Endometrial microvascular endothelial cells (primary cell): ENCODE measurements at regions not wholly inside any gene's neighbourhood (a gene's known extent, or its start where the extent isn't known, plus 50 kb on each side); places are given as distances from the start of the nearest gene placed in this dataset.

Experiments used
- in situ Hi-C: cut with HindIII; loops from 2 replicates; pipeline ENCODE4 v1.10.0; 2017; ENCODE audit warnings: low sequenced_read_pairs, low pct_unique_long_range_greater_than_20kb; ENCODE audit errors: inconsistent ontology term

DNA sequence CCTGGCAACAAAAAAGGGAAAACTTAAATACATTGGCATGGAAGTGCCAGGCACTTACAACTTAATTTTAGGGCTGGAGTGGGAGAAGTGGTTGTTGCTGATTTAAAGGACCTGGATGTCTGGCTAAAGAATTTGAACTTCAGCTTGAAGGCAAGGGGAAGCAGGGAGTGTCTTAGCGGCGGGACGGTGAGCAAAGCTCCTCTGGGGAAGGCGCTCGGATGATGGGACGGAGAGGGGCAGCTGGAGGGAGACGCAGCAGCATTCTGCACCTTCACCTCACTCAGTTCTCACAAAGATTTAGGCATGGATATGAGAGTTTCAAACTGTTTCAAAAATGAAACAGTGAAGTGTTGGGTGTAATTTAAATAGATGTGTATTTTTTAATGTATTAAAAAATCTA is 967.1 kb downstream of the BRD1 start:
- in situ Hi-C loops = no loop called here

DNA sequence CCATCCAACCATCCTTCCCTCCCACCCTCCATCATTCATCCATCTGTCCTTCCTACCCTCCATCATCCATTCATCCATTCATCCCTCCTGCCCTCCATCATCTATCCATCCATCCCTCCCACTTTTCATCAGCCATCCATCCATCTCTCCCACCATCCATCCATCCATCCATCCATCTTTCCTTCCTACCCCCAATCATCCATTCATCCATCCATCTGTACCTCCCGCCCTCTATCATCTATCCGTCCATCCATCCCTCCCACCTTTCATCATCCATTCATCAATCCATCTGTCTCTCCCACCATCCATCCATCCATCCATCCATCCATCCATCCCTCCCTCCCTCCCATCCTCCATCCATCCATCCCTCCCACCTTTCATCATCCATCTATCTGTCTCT is 968.8 kb downstream of the BRD1 start:
- in situ Hi-C loops = no loop called here

DNA sequence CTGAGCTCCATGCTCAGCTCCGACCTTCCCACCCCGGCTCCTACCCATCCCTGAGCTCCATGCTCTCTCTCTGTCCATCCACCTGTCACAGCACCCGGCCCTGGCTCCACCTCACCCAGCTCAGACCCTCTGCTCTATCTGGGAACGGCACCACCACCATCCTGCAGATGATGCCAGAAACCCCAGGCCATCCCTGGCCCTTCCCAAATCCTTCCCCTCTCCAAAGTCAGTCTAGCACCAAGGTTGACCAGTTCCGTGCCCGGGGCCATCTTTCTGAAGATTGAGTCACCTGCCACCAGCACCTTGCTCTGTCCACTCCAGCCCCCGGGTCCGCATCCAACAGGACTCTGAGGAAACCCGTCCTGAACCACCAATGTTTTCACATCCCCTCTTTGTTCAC is 969.6 kb downstream of the BRD1 start:
- in situ Hi-C loops = no loop called here

DNA sequence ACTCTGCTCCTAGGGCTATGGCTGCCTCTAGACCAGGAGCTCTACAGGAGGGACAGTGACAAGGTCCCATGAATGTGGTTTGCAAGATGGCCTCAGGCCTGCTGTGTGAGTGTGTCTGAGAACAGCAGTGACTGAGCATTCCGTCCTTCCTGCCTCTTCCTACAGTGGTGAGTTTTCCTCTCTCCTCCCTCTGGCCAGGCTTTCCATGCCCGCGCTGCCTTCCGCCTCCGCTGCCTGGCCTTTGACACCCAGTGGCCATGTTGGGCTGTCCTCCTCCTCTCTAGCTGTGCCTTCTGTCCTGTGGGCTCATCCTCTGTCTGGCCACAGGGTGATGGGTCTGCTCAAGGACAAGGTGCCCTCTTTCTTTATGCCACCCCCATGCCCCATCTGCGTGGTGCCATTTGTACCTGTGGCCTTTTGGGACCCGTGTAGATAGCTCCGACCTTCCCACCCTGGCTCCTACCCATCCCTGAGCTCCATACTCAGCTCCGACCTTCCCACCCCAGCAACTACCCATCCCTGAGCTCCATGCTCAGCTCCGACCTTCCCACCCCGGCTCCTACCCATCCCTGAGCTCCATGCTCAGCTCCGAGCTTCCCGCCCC is 970.4 kb downstream of the BRD1 start:
- in situ Hi-C loops = no loop called here

DNA sequence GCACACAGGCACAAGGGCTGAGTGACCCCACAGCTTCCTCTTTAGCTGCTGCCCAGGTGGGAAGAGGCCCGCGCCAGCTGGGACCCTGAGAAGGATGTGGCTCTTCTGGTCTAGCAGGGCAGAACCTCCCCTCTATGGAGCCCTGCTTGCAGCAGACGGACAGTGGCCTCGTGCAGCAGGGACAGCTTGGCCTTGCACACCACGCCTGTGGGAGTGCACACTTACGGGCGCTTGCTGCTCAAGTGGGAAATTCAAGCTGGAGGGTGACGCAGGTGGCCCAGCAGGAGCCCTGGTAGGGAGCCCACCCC is 971.4 kb downstream of the BRD1 start:
- in situ Hi-C loops = no loop called here

DNA sequence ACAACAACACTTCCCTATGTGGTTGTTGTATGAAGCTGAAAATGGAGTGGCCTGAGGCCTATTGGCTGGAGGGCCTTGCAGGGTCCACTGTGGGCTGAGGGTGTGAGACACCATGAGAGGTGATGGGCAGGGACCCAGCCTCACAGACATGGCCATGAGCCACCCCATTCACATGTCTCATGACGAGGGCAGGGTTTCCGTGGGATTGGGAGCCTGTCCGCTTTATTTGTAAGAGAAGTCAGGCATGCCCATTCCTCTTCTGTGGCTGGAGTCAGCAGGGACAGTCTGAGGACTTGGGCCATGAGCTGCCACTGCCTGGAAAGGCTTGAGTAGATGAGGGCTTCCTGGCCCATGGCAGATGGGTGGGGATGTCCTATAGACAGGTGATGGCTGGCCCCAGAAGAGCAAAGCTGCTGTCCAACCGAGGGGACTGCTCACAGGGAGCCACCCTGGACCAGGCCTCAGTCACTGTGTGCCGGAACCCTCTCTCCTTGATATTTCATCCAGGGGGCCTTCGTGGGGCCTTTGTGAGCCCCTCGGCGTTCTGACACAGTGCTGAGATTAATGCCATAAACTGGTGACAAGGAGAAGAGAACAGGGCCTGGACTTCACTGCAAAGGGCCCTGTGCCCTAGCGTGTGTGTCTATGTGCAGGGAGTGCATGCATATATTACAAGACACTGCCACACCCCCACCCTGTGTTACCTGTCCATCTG is 971.9 kb downstream of the BRD1 start:
- in situ Hi-C loops = no loop called here

DNA sequence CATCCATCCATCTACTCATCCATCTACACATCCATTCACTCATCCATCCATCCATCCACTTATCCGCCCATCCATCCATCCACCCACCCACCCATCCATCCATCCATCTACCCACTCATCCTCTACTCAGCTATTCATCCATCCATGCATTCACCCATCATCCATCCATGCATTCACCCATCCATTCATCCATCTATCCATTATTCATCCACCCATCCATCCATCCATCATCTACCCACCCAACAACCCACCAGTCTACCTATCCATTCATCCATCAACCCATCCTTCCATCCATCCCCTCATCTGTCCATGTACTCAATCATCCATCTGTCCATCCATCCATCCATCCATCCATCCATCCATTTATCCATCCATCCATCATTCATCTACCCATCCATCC is 972.7 kb downstream of the BRD1 start:
- in situ Hi-C loops = no loop called here

DNA sequence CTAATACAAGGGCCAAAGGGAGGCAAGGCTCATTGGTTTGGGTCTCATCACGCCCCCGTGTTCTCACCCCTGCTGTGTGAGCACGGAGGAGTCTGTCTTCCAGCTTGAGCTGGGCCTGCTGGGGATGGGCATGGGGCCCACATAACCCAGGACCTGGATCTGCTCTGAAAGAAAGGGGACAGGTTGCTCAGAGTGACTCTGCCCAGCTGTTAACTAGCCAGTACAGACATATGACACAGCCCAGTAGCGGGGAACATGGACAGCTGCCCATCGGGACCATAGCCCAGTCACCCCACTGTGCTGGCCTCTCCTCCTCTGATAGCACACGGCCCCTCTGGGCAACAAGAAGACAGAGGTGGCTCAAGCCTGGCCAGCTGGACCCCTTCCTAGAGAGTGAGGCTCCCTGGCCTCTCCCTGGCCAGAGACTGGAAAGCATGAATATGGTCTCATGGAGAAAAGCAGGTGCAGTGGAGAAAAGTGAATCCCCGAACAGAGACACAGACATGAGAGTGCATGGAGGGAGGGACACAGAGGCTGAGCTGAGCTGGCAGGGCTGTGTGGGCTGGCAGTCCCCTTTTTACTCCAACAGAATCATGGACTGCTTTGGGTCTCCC is 973.9 kb downstream of the BRD1 start:
- in situ Hi-C loops = no loop called here

DNA sequence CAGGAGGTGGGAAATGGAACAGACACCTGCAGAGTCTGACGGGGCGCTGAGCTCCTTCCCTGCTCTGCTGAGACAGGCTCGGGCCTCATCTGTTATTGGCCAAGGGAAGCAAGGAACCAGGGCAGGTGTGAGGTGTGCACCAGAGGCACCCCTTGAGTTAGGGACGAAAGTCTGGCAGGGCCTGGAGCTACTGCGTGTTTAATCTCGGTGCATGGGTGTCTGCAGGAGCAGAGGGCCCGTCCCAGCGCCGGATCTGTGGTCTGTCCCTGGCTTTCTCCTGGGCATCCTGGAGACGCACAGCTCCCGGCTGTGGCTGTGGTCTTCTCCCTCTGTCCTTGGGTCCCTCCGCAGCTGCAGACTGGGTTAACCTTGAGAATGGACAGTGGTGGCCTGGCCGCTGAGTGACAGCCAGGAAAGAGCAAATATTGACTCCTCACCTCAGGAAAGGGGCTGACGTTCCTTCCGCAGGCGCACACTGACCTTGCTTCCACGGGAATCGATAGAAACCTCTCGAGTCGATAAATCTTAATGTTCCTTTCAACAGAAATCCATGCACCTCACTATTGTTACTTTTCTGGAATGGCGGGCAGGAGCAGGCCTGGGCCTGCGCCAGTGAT is 975.6 kb downstream of the BRD1 start:
- in situ Hi-C loops = no loop called here

DNA sequence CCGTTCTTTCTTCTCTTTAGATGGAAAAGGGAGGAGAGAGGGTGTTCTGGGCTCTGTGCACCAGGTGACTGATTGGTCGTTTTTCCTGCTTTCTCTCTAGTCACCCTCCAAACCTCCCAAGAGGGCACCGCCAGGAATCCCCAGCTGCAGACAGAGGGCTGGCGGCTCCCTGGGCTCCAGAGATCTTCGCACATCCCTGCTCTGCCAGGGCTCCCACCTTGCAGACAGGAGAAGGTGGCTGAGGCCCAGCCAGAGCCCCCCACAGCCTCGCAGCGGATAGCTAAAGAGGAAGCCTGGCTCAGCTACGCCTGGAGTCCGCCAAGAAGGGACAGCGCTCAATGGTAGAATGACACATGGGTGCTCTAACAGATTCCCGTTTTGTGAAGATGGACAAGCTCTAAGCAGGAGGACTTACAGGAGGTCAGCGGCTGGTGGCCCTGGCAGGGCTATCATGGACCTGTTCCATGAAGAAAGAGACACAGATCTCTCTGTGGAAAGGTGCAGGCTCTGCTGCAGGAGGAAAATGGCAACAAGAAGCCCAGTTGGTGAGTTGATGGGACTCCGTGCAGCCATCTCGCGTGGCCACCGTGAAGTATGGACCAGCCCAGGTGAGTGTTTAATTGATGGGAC is 976.9 kb downstream of the BRD1 start:
- in situ Hi-C loops = no loop called here

DNA sequence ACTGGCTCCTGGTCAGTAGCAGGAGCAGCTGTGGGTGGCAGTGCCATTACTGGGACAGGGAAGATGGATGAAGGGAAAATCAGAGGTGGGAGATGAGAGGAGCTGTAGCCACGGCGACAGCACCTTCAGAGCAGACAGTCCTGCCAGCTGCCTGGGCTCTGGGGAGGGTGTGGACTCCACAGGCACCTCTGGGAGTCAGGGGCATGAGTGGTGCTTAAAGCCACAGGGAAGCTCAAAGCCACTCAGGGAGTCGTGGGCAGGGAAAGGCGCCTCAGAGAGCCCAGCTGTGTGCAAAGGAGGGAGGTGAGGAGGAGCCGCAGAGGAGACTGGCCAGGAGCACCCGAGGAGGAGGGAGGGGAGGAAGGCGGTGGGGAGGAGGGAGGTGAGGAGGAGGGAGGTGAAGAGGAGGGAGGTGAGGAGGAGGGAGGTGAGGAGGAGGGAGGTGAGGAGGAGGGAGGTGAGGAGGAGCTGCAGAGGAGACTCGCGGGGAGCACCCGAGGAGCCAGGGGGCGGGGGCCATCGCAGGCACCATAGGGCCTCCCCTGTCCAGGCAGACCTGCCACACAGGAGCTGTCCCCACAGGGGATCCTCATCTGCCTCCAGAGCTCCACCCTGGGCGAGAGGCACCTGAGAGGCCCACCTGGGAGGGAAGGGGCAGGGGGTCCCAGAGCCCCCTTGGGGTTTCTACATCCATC is 977.6 kb downstream of the BRD1 start:
- in situ Hi-C loops = no loop called here

DNA sequence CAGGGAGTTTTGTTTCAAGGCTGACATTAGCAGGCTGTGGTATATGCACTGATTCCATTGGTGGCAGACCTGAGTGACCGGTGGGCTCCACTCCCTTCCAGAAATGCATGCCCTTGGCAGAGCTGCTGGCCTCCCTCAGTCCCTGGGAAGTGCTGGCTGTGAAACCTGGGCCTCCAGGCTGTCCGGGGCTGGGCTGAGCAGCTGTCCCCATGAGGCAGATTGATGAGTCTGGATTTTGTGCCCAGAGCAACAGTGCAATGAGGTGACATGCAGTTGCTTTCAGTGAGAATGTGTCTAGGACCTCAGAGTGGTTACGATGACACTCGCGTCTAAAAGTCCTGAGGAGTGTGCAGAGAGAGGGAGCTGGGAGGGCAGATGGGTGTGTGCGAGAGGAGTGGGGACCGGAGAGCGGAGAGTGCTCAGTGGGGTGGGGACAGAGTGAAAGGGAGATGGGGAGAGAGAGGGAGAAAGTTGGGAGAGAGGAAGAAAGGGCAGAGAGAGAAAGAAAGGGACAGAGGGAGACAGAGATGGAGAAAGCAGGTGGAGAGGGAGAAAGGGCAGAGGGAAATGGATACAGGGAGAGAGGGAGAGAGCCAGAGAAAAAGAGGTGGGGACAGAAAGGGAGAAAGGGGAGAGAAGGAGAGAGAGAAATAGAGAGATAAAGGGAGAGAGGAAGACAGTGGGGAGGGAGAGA is 978.3 kb downstream of the BRD1 start:
- in situ Hi-C loops = no loop called here

DNA sequence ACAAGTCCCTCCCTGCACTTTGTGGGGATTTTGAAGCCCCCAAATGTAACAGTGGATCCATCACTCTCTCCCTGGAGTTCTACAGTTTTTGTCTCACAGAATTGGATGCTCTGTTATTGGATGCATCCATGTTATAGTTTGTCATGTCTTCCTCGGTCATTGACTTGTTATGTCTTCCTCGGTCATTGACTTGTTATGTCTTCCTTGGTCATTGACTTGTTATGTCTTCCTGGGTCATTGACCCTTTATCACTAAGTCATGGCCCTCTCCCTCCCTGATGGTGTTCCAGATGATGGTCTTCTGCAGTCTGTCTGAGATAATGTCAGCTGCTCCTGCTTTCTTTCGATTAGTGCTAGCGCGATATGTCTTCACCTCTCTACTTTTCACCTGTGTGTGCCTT is 981.5 kb downstream of the BRD1 start:
- in situ Hi-C loops = no loop called here

DNA sequence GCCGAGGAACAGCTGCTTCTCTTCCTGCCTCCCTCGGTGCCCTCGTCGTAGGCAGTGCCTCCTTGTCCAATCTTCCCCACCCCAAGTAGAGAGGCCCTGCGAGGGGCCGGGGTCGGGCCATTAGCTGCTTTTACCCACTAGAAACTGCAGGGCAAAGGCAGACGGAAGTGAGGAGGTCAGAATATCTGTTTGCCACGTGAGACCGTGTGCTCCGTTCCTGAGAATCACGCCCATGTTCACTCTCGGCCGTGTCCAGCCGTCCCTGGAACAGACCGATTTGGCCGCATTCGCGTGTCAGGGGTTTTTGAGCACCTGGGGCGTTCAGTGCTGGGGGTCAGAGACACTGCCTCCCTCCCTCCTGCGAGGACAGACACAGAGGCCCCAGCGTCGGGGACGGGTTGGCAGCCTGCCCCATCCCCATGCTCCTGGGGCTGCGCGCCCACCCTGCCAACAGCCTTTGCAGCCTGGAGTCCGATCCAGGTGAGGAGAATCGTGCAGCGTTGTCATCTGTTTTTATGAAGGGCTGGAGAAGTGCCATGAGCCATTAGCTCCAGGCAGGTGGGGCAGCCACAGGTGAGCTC is 982.2 kb downstream of the BRD1 start:
- in situ Hi-C loops = no loop called here

DNA sequence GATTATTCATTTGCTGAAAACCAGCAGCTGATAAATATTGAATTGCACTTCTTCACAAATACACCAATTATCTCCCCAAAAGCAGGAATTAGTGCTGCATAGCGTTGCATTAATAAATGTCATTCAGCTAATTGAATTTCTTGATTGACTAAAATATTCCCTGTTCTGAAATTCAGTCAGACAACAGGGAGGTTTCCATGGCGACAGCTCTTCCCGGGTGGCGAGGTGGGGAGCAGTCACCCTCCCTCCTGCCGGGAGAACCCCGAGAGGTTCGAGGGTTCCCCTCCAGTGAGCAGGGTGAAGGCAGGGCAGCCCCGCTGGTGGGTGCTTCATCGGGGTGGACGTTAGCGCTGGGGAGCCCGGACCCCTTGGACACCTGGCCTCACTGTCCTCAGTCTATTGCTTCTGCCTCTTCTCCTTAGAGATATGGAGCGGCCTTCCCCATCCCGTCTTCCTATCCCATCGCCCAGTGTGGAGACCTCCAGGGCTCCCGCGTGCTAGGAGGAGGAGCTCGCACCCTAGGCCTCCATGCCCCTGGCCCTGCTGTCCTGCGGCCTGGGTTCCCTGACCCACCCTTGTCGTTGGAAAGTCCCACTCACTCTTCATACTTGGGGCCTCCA is 983.5 kb downstream of the BRD1 start:
- in situ Hi-C loops = no loop called here

DNA sequence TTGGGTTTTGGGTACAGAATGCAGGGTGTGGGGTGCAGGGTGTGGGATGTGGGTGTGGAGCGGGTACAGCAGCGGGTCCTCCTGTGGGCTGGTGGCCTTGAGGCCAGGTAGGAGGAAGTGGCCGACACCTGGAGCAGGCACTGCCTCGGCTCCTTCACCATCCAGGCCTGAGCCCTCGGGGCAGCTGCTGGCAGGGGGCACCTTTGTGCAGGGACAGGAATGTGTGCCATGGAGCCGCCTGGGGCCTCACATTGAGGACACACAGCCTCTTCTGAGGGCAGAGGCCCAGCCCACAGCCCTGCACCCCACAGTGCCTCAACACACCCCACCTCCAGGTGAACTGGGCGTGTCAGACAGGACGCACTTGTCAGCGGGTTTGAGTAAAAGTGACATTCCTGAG is 984.0 kb downstream of the BRD1 start:
- in situ Hi-C loops = no loop called here

DNA sequence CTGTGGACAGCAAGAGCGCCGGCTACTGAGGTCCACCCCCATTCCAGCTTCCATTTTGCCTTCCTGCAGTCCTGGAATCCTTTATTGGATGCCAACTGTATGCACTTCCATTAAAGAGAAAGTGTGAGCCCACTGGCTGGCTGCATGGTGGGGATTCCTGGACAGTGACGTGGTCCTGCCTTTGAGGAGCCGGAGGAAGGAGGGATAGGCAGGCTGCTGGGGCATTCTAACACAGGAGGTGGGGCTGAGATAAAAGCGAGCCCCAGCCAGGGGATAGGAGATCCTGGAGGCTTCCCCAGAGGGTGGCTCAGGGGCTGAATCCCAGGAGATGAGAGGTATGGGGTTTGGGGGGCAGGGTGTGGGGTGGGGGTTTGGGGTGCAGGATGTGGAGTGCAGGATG is 984.7 kb downstream of the BRD1 start:
- in situ Hi-C loops = no loop called here

DNA sequence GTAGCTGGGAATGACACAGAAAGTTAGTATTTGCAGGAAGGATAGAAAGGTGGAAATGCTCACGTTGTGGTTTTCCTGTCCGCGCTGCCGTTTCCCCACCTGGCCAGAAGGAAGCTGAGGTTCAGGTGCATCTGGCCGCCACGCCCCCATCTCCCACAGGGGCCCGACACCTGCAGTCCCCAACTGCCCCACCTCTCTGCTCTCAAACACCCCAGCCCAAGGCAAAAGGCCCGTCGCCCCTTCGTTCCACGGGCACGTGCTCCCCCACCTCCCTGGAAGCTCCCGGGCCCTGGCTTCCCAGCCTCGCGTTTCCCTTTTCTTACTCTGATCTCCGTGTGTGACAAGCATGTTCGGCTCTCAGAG is 985.1 kb downstream of the BRD1 start:
- in situ Hi-C loops = no loop called here
